GM23248 (cell line): ENCODE measurements at regions not wholly inside any gene's neighbourhood (a gene's known extent, or its start where the extent isn't known, plus 50 kb on each side); places are given as distances from the start of the nearest gene placed in this dataset.

ENCODE experiments used
- EZH2 ChIP-seq: fragments of 200-600 bp; sonication (generic); IDR thresholded peaks from 2 replicates; pipeline ENCODE4 v1.6.1; 2018; ENCODE audit warnings: antibody characterized with exemption, mild to moderate bottlenecking; ENCODE audit not compliant: insufficient read depth, poor library complexity, severe bottlenecking
- EZH2phosphoT487 ChIP-seq: fragments of 200-600 bp; sonication (generic); IDR thresholded peaks from 2 replicates; pipeline ENCODE4 v1.6.1; 2018; ENCODE audit warnings: antibody characterized with exemption, moderate library complexity, mild to moderate bottlenecking, low read depth; ENCODE audit not compliant: insufficient read depth

DNA sequence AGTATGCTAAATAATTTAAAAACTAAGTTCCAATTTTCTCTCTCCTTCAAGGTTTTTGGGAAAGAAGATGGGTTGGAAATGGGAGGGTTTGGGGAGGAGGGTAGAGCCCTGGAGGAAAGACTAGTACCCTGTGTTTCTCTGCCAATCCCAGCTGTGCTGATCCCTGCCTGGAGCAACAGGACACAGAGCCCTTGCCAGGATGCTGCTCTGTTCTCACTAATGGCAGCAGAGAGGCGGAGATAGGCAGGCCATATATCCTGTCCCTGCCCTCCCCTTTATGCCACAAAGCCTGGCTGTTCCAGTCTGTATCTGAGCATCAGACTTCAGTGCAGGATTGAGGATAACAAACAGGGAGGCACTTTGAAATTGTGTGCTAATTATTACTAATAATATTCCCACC is 99.0 kb downstream of the C12orf75 start:
- TF ChIP-seq EZH2 (no peak), EZH2phosphoT487 (no peak)
